C1 segment of cervical spinal cord (tissue), 14 donors: ENCODE measurements at regions not wholly inside any gene's neighbourhood (a gene's known extent, or its start where the extent isn't known, plus 50 kb on each side); places are given as distances from the start of the nearest gene placed in this dataset.

ENCODE experiments used
- DNase-seq, 14 donors: peaks; one replicate each; lab custom pipeline; 2025; lab: John Stamatoyannopoulos, UW

DNA sequence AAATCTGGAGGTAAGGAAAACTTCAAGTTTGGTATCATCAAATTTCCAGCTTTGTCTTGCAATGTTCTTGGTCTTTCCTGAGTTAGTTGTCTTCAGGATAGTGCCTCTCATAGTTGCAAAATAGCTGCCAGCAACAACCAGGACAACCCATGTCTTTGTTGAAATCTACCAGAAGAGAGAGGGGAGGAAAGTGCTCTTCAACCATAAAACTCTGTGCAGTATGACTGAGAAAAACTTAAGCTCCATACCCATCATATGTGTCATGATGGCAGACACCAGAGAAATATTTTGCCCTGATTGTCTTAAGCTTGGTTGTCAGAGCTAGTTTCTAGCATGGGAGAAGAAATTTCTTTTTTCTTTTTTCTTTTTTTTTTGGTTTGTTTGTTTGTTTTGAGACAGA is 103.3 kb downstream of the SPRY2 start:
- no peak for DNase-seq

DNA sequence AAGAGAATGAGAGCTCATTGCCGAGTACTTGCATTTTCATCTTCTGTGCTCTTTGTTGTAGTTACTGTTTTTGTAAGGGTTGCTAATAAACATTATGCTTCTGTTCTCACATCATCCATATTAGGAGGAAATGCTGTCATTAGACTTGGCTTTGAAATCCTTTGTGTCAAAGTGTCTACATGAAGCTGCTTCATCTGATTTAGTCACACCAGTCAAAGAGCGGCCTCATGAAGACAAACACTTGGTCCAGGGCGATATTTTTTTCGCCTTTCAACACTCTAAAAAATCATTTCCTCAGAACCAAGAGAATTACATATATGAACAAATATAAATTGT is 105.0 kb downstream of the SPRY2 start:
- DNase-seq = no peak

DNA sequence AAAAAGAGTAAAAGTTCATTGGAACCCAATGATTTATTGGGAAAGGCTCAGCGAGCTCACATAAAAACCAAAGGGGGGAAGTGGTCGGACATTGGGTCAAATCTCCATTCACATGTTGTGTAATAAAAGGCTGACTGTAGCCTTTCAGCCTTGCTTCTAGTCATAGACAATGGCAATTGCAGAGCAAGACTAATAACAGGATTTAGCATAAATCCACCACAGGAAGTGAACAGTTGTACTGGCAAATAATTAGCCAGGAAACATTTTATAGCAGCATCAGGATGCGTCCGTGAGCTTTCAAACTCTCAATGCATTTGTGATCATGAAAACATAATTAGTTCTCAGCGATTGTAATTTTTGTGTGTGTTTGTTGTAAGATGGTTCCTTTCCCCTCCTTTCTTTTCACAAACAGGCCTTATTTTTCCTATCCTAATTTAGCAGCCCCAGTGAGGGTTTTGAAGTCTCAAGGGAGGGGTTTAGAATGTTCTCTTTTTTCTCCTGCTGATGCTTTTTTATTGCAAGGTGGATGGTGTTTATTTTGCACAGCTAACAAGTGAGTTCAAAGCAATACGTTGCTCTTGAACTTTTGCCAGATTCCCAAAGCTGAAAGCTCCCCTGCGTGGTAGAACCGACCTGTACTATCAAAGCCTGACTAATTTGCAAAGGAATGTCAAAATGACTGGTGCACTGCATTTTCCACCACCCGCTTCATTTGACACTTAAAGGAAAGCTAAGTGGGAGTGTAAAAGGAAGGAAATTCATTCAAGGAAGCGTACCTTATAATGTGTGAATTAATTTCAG is 105.6 kb downstream of the SPRY2 start:
- DNase-seq = peak in 1 of 14 donors; percentile 53

DNA sequence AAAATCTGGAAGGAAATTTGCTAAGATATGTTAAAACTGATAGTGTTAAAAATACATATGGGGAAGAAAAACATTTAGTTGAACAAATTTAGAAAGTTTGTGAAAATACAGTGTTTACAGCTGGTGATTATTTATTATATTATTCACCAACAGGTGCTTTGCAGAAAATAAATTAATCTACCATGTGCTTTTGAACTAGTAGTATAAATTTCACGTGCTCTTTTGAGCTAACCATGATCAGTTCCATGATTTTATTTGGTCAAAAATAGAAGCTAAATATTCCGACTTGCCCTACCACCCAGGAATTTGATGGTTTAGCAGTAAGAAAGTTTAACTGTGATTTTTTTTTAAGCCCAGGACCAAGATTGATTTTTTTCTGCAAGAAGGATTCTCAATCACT is 113.3 kb downstream of the SPRY2 start:
- no peak for DNase-seq

DNA sequence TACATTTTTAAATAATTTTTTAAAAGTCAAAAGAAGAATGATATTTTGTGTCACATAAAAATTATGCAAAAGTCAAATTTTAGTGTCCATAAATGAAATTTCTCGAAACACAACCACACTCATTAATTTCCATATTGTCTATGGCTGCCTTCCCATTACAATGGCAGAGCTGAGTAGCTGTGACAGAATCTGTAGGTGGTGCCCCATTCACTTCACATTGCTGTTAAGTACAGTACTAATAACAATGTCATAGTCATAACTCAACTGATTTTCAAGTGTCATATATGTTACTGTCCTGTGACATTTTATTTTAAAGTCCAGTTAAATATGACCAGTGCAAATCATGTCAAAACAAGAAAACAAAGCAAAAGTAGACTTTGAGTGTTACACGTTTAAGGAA is 114.3 kb downstream of the SPRY2 start:
- no peak for DNase-seq

DNA sequence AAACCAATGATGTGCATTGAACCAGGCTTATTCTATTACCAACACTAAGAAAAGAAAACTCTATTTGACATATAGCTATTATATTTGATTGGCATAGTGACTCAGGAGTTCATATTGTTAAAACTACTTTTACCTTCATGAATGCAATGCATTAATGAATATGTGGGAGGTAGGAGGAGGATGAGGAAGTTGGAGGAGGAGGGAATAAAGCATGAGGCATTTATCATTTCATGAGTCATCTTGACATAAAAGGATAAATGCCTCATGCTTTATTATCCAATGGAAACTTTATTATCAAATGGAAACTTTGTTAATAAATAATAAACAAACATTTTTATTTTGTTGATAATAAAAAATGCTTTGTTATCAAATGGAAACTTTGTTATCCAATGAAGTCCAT is 116.5 kb downstream of the SPRY2 start:
- DNase-seq = no peak

DNA sequence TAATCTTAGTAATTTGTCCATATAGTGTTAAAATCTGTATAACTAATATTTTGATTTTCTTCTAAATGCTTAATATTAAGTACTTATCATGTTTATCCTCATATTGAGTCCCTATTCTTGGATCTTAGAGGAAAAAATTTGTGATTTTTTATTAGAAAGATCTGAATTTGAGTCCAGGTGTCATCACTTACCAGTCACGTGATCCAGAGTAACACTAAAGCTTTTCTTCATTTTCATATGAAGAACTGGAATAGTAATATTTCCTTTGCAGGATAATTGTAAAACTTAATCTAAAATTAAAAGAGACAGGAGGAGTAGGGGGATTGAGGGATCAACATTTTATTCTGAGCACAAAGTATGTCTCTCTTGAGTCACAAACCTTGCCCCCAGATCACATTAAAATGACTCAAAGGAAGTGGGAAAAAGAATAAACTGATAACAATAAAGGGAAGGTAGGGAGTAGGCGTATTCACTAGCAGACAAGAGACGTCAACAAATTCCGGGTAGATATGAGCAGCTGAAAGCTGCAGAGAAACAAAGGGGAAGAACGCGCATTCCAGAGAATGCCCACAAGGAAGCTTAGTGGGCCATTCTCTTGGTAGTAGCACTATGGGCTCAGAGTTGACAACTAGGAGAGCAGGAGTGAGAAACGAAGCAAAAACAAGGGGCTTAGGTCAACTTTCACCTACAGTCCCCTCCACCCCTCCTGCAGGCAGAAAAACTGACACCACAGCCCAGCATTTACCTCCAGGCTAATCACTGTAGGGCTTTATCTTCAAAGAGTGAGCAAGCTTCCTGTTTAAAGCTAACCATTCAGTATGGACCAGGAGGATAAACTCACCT is 123.1 kb downstream of the SPRY2 start:
- DNase-seq = no peak

DNA sequence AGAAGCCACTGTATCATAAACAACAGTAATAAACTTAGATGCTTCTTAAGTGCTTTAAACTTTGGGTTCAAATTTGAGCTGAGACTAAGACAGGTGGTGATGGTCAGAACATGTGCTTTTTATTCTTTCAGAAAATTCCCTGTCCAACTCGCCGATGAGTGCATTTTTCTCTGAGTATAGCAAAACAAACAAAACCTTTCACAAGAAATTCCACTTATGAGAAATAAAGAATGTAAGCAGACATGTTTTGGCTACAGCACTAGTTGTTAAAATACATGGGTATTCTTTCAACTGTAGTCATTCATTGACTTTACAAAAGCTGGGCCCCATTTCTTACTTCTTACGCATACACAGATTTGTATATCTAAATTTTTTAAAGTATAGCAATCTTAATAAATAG is 125.6 kb downstream of the SPRY2 start:
- DNase-seq = no peak

DNA sequence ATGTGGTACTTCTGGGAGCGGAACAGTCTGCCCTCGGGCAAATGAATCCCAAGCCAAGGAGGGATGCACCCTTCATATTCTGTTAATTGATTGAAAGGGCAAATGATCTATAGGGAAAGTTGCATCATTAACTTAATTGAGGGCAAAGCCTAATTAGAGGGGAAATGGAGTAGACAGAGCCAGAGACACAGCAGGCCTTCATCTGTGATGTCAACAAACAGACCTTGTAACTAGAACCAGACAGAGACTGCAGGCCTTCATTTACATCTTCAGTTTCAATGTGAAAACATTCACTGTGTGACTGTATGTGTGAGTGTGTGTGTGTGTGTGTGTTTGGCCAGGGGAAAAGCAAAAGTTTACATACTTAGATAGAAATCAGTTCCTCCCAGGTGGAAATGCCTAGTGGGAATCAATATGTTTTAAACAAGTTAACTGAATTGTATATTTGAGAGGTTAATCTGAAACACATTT is 126.4 kb downstream of the SPRY2 start:
- no peak for DNase-seq

DNA sequence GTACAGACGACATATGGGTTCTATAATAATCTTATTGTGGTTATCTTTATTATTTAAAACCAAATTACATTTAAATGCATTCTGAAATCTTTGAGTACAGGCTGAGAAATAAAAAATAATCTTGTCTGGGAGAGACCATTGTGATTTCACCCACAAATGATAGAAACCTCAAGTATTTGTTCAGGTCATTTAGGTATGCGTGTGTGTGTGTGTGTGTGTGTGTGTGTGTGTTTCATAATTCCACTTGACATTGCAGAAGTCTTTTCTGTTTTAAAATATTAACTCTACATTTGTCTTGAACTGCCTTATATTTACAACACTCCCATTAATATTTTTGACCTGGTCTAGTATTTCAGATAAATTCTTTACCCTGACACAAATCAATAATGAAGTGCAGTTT is 126.9 kb downstream of the SPRY2 start:
- DNase-seq = no peak

DNA sequence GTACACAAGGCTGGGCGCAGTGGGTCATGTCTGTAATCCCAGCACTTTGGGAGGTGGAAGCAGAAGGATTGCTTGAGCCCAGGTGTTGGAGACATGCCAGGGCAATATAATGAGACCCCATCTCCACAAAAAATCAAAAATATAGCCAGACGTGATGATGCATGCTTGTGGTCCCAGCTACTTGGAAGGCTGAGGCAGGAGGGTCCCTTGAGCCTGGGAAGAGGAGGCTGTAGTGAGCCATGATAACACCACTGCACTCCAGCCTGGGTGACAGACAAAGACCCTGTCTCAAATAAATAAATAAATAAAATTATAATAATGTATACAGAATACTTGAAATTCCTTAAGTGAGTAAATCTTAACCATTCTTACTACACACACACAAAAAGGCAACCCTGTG is 127.7 kb downstream of the SPRY2 start:
- DNase-seq = no peak

DNA sequence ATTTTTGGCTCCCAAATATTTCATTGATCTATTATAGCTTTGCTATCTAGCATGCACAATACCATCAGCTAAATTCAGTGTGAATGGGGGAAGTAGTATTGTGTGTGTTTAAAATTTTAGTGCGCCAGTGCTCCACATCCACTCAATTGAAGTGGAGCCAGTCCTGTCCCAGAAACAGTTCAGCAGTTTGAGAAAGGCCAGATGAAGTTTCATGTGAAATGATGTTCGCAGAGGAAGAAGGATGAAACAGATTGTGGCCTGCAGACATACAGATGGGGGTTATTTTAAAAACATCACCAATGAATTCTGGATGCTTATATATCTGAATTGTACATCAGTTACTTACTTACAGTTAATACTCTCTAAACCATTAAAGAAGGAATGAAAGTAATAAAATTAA is 129.4 kb downstream of the SPRY2 start:
- no peak for DNase-seq

DNA sequence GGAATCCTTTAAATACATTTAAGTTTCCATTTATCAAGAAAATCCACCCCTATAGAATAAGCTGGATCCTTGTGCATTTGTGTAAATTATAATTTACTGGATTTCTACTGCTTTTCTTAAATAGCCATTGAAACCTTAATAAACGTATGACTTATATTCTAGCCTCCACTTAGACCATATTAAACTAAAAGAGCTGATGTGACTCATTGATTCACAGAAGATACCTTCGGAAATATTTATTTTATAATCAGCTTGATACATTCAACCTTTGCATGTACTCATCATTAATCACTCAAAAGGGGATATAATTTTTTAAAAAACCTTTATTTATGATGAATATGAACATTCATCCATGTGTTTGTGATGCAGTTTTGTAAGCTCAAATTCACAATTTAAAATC is 136.3 kb downstream of the SPRY2 start:
- DNase-seq = no peak

DNA sequence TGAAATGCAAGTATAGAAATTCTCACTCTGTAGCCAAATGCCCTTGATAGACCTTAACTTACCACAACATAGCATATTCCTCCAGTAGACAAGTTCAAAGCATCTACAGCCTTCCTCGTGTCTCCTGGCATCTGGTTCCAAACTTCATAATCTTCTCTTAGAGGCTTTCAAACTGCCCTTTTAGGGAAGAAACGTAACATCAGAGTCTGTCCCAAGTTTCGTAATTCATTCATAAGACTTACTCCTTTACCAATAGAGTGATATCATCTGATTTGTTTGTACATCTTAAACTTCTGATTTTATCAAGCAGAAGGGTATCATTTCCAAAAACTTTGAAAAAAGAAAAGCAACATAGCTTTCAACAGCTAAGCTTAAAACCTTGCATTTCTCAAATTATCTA is 137.4 kb downstream of the SPRY2 start:
- DNase-seq = no peak

DNA sequence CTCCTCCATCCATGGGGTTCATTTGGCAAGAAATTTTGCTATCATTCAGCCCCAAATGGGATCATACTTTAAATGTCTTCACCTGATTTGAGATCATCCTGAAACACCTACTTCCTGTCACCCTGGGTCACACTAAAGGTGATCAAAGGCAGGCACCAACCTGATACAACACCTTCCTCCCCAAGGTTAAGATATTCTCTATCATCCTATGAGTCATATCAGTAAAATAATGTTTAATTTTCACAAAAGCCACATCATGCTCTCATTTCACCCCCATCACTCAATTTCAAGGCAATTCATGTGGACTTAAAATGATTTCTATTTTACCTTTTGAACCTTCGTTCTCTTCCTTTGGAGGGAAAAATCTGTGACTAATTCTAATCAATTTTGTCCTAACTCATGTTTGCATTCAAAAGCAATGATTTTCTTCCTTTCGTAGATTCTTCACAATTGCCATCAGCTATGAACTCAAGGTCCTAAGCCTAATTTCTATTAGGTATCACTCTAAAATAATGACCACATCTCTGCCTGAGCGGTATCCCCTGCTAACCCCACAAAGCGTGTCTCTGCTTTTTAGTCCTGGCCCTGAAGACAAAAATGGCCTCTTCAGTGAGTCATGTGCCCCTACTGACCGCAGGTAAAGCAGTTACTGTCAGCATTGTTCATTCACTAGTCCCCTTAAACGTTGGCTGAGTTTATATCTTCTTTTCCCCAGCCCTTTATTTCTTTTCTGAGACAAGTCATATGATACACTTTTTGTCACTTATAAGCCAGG is 139.0 kb downstream of the SPRY2 start:
- no peak for DNase-seq

DNA sequence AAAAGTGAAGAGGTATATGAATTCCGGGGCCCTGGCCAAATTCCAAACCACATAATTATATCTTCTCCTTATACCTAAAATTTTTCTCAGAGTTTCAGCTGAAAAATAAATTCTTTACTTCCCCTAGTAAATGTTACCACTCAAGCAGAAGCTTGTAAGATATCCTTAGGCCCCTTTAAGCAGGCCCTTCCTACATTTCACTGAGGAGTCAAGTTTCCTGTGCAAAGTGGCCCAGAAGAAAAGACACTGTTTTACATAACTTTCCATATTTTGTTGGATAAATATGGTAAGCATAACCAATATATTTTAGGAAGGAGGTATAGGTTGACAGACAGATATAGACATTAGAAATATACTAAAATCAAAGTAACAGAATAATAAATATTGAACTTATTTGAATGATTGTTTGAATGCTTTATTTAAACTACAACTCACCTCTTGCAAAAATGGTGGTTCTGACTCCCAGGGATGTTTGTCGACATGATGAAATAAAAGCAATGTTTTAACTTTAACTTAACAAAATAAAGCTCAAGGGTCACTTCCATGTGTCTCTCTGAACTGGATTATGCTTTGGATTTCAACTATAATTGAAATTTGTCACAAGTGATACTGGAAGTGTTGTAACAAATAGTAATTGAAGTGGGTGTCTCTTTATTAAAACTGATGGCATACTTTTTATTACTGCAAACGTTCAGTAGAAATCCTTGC is 141.2 kb downstream of the SPRY2 start:
- no peak for DNase-seq

DNA sequence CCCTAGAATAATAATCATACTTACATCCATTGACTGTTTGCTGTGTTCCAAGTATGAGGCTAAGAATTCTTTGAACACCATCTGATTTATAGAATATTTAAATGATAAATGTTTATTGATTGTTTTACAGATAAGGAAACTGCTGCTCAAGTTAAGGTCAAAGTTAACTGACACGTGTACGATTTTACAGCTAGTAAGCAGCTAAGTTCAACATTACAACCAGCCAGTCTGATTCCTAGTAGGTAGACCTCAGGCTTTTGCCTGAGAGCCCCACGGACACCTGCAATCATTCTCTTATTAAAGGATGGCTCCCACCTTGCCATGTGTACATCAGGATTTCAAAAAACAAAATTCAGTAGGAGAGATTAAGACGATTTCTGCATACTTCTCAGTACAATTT is 141.9 kb downstream of the SPRY2 start:
- no peak for DNase-seq

DNA sequence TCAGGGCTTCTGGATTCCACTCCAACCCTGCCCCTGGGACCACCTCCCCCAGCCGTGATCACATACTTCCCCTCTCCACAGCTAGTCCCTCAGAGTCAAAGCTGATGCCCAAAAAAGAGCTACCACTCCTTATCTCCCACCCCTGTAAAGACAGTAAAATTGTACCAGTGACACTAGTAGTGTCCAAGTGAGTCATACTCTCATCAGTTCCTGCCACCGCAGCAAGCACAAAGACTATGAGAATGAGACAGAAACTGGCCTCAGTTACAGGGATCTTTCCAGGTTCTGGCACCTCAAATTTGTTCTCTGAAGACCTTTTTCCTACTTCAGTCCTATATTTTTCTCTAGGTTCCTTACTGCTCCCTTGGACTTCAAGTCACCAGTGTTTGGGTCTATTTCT is 144.2 kb downstream of the SPRY2 start:
- DNase-seq = peak in 1 of 14 donors; percentile 12

DNA sequence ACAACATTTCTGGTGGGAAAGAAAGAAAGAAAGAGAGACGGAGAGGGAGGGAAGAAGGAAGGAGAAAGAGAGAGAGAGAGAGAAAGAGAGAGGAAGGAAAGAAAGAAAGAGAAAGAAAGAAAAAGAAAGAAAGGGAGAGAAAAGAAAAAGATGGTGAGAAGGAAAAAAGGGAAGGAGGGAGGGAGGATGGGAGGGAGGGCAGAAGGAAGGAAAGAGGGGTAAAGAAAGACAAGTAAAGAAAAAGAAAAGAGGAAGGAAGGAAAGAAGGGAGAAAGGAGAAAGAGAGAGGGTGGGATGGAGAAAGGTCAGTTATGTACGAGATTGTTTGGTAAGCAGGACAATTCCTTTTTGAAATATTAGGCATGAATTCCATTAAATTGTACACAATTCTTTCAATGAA is 145.3 kb downstream of the SPRY2 start:
- no peak for DNase-seq

DNA sequence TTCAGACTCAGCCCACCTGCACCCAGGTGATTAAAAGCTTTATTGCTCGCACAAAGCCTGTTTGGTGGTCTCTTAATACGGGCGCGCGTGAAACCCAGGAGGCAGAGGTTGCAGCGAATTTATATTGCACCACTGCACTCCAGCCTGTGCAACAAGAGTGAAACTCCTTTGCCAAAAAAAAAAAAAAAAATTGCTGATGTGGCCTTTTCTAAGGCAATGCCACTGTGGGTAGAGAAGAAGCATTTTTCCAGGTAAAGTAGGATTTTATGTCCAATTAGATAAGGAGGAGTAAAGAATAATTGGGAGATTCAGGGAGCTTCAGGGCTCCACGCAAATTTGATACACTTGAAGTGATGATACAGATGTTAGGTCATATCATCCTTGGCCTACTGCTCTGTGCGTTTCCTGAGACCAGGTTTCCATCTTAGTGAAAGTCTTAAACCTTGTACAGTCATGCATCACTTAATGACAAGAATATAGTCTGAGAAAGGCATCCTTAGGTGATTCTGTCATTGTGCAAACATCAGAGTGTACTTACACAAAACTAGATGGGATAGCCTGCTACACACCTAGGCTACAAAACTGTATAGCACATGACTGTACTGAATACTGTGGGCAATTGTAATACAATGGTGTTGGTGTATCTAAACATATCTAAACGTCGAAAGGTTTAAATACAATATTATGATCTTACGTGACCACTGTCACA is 150.9 kb downstream of the SPRY2 start:
- no peak for DNase-seq

DNA sequence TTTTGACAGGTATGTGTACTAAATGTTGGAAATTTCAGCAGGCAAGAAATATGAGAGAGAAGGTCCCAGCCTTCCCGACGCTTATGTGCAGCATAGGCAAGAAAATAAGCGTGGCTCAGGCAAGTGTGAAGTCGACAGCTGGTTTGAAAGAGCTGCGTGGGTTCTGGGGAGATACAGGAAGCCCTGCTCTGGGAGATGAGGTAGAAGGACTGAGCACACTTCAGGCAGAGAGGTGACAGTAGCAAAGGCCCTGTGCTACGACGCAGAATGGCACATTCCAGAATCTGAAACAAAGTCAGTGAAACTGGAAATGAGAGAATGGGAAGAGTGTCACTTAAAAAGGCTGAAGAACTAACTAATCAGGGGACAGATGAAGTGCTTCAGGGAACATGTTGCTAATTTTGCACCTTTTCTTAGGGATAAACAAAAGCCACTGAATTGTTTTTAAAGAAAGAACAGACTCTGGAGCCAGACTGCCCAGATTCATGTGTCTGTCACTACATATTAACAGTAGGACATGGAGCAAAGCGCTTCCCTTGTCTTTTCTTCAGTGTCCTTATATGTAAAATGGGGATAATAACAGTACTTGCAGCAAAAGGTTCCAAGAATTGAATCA is 160.1 kb downstream of the SPRY2 start:
- no peak for DNase-seq
